Panc1 (cell line): ENCODE measurements at regions not wholly inside any gene's neighbourhood (a gene's known extent, or its start where the extent isn't known, plus 50 kb on each side); places are given as distances from the start of the nearest gene placed in this dataset.

ENCODE experiments used
- ATAC-seq: fragments of 200-7000 bp; cut with Tn5 transposase; 2 replicates; pipeline ENCODE4 v1.9.1; 2020; ENCODE audit warnings: mild to moderate bottlenecking, moderate library complexity
- BruUV-seq: library from RNA; stranded (reverse); fragments of 400-500 nt; replicated peaks from 2 replicates; lab custom pipeline; 2021; lab: Mats Ljungman, UMichigan
- CTCF ChIA-PET: fragments of 300-600 bp; sonication (Branson Sonifier 250); formaldehyde crosslinking; loops from one replicate; lab custom pipeline; 2022; ENCODE audit warnings: antibody characterized with exemption; lab: Charles Lee
- POLR2A ChIA-PET: fragments of 300-600 bp; sonication (Branson Sonifier 250); formaldehyde crosslinking; loops from one replicate; lab custom pipeline; 2022; ENCODE audit warnings: antibody characterized with exemption; lab: Charles Lee
- DNase-seq: peaks from one replicate; pipeline ENCODE4 v3.0.0-alpha.2; 2010; ENCODE audit warnings: low read depth, low spot score
- H3K27ac ChIP-seq: 2 replicates; pipeline ENCODE4 v1.5.1; 2011; ENCODE audit warnings: mild to moderate bottlenecking, low read length, inconsistent platforms
- H3K27me3 ChIP-seq: fragments of 200-500 bp; sonication (Bioruptor generic); 2 replicates; pipeline ENCODE4 v1.6.0; 2014; ENCODE audit warnings: low read length, inconsistent platforms; ENCODE audit not compliant: control insufficient read depth, insufficient read depth
- H3K36me3 ChIP-seq: fragments of 200-500 bp; sonication (Bioruptor generic); 2 replicates; pipeline ENCODE4 v1.5.1; 2014; ENCODE audit warnings: inconsistent platforms, mild to moderate bottlenecking, low read length, moderate library complexity; ENCODE audit not compliant: control insufficient read depth, insufficient read depth
- H3K4me1 ChIP-seq: 2 replicates; pipeline ENCODE4 v1.5.1; 2011; ENCODE audit warnings: inconsistent platforms, mild to moderate bottlenecking, low read length, moderate library complexity; ENCODE audit not compliant: control insufficient read depth, insufficient read depth
- H3K4me3 ChIP-seq, 2 experiments: 2 replicates each; pipeline ENCODE4 v1.5.1; 2011 to 2012; ENCODE audit warnings: low read depth in 2 of 2, low read length in 2 of 2, mild to moderate bottlenecking in 2 of 2, inconsistent platforms in 1 of 2, moderate library complexity in 1 of 2
- H3K9me3 ChIP-seq: fragments of 200-500 bp; sonication (Bioruptor generic); 2 replicates; pipeline ENCODE4 v1.5.1; 2014; ENCODE audit warnings: low read depth, mild to moderate bottlenecking, inconsistent platforms, low read length, moderate library complexity; ENCODE audit not compliant: control insufficient read depth, insufficient read depth
- CTCF ChIP-seq: fragments of 450-650 bp; IDR thresholded peaks from 2 replicates; pipeline ENCODE4 v1.5.1; 2017; ENCODE audit warnings: mild to moderate bottlenecking
- POLR2AphosphoS5 ChIP-seq: IDR thresholded peaks from 2 replicates; pipeline ENCODE4 v1.6.1; 2012; ENCODE audit warnings: mild to moderate bottlenecking, low read depth, low read length, moderate library complexity
- REST ChIP-seq, 2 experiments: IDR thresholded peaks; 2 replicates each; pipeline ENCODE4 v1.6.1; 2011 to 2012; ENCODE audit warnings: low read depth in 2 of 2, control low read depth in 1 of 2, low read length in 1 of 2, mild to moderate bottlenecking in 1 of 2, moderate library complexity in 1 of 2; ENCODE audit not compliant: insufficient read depth in 1 of 2
- SIN3A ChIP-seq: IDR thresholded peaks from 2 replicates; pipeline ENCODE4 v1.6.1; 2012; ENCODE audit warnings: low read depth, mild to moderate bottlenecking, low read length, moderate library complexity, borderline replicate concordance; ENCODE audit not compliant: insufficient read depth
- TCF7L2 ChIP-seq: IDR thresholded peaks from 2 replicates; pipeline ENCODE4 v1.6.1; 2011; ENCODE audit warnings: mild to moderate bottlenecking, low read depth, low read length, inconsistent platforms
- in situ Hi-C: cut with HindIII; loops from 2 replicates; pipeline ENCODE4 v1.10.0; 2016; ENCODE audit warnings: low sequenced_read_pairs, low pct_unique_long_range_greater_than_20kb
- intact Hi-C: fragments of 100-400 bp; cut with micrococcal nuclease; formaldehyde crosslinking; loops from one replicate; pipeline ENCODE4 v1.10.0; 2022; ENCODE audit not compliant: unreplicated experiment

DNA sequence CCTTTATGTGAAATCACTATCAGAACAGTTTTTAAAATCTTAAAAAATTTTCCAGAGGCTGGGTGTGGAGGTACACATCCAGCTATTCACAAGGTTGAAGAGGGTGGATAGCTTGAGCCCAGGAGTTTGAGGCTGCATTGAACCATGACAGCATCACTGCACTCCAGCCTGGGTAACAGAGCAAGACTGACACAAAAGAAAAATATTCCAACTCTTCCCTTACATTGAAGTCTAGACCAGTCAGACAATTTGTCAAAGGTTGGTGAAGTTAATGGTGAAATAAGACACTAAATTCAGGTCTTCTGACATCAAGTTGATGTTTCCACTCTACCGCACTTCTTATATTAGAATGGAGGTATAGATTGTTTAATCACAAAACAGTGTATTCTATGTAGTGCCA, 52.8 kb downstream of the HYCC2 start:
- TF ChIP-seq TCF7L2: no peak
- no peak for TF ChIP-seq CTCF
- no peak for TF ChIP-seq POLR2AphosphoS5
- no peak for TF ChIP-seq REST (IDR thresholded peaks at IDR 0.05; ENCODE audit: insufficient read depth in 1 of 2, low read depth in 2 of 2, low read length in 1 of 2)
- no peak for TF ChIP-seq SIN3A
- H3K27ac ChIP-seq: no peak overlapping the region
- no TSS peak for BruUV-seq
- no peak overlapping the region for H3K4me3 ChIP-seq
- ChIA-PET POLR2A (interaction anchor here (0.7 kb wide), 1 partner anchor 55 kb away, joined by 3 read pairs; no protein-coding TSS in a partner anchor), CTCF (no interaction called here)
- intact Hi-C loops: no loop called here
- H3K4me1 ChIP-seq: no peaks in the 10 kb centered on the region
- no peaks in the 10 kb centered on the region for H3K27me3 ChIP-seq
- H3K36me3 ChIP-seq: peaks cover 2% of the 10 kb centered on the region; the same call in 1 of the 2 replicates
- in situ Hi-C loops: no loop called here
- ATAC-seq: no peak
- no peaks in the 10 kb centered on the region for H3K9me3 ChIP-seq
- no peak for DNase-seq

DNA sequence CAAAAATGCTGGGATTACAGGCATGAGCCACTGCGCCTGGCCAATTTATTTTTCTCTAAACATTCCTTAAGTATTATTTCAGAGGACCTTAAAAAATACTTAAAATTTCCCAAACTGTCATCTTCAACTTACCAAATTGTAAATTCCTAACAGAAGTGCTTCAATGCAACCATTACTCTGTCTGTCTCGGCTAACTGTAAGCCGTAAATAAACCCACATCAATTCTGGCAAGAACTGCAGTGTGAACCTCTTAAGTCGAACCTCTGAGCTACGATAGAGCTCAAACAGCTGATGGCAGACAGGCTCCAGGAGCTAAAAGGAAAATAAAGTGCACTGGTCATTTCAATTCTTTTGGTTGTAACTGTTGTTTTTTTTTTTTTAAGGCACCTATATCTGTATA, 53.4 kb upstream of the ORC2 start:
- no peak overlapping the region for H3K27ac ChIP-seq
- no peaks in the 10 kb centered on the region for H3K9me3 ChIP-seq
- POLR2A ChIA-PET: interaction anchor here (0.7 kb wide), 1 partner anchor 68 kb away, joined by 3 read pairs; no protein-coding TSS in a partner anchor
- no peak for ATAC-seq
- in situ Hi-C loops: no loop called here
- no peaks in the 10 kb centered on the region for H3K27me3 ChIP-seq
- BruUV-seq: no TSS peak
- CTCF ChIA-PET: no interaction called here
- TF ChIP-seq REST (IDR thresholded peaks at IDR 0.05; ENCODE audit: insufficient read depth in 1 of 2, low read depth in 2 of 2, low read length in 1 of 2): no peak
- no peak for TF ChIP-seq CTCF
- TF ChIP-seq SIN3A: no peak
- no peak for TF ChIP-seq POLR2AphosphoS5
- TF ChIP-seq TCF7L2: no peak
- H3K4me3 ChIP-seq: no peak overlapping the region
- DNase-seq: no peak
- no peaks in the 10 kb centered on the region; the same call in 1 of the 2 replicates for H3K36me3 ChIP-seq
- intact Hi-C loops: no loop called here
- no peaks in the 10 kb centered on the region for H3K4me1 ChIP-seq
